CD4-positive, alpha-beta T cell treated with Interleukin-15 for 1 hour (primary cell): ENCODE measurements at regions not wholly inside any gene's neighbourhood (a gene's known extent, or its start where the extent isn't known, plus 50 kb on each side); places are given as distances from the start of the nearest gene placed in this dataset.
A peak's percentile ranks its signal among the peaks of the same experiment; 100 is the strongest.

Experiments
- DNase-seq: peaks from one replicate; pipeline ENCODE4 v3.0.0-alpha.2; 2020

DNA sequence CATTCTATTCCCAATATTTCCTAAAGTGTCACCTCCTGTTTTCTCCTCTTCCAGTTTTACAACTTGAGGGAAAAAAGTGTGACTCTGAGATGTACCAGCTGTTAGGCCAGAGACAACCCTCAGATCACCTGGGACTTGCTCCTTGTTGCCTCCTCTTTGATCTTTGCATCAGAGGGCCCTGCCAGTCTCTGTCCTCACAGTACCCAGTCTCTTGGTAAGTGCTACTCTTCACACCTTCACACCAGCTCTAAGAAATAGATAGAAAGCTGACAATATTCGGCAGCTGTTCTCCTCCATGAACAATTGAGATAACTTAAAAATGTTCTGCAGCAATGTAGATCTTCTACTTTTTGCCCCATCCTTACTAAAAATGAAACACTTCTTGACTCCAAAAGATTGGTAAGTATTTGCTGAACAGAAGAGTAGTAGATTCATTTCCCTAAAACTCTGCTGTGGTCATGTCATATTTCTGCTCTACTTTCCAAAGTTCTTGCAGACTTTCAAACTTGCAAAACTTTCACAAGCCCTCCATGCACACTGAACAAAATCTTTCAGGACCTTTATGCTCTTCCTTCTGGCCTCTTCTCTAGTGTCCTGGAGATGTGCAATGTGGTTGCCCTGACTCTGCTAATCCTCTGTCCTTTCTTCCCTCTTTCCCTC lies 188.6 kb downstream of the SNX18 start:
- DNase-seq = no peak

- no peak for DNase-seq
Observed at GRCh38 chr5:54704825-54705224, 187.3 kb downstream of the SNX18 start.

DNA sequence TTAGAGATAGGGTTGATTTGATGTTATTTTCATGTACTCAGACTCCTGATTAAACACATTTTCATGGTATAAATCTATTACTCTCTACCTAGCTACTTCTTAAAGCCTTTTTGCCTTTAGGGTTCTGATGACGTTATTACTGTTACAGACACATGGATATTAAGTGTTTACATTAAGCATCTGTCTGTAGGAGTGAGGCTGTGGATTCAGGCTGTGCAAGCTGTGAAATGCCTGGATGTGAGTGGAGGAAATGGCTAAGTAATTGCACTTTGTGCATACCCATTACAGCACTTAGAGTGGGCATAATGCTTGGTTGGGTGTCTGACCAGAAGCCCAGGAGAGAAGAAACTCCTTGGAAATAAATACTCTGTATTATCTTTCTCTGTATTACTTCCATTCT lies 186.8 kb downstream of the SNX18 start:
- DNase-seq = no peak

GRCh38 chr5:54703565-54704255 lies 186.2 kb downstream of the SNX18 start:
- no peak for DNase-seq

- DNase-seq = no peak
Observed at GRCh38 chr5:54703133-54703532, 185.6 kb downstream of the SNX18 start.

- DNase-seq = no peak
Observed at GRCh38 chr5:54702470-54702869, 184.9 kb downstream of the SNX18 start.

DNA sequence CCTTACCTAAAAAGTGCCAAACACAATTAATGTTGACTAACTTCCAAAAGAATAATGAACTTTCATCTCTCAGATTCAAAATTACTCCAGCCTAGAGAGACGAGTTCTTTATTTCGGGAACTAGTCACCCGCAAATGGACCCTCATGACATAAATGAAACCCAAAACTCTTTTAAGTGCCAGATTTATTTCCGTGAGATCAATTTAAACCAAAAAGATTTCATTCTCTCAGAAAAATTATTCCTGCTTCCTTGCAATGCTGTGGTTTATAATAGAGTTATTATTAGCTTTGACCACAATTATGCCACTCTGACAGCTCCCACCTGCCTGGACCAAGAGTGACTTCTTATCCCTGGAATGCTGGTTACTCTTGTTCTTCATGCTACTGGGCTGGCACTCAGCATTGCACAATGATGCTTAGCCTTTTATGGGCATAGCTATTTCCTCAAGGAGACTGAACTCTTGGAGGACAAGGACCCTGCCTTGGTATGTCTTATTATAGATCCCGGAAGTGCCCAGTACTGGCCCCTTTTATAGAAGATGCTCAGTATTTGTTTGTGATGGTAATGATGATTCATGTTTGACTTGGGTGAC lies 183.5 kb downstream of the SNX18 start:
- no peak for DNase-seq

GRCh38 chr5:54696931-54697330 lies 179.4 kb downstream of the SNX18 start:
- DNase-seq = no peak

DNA sequence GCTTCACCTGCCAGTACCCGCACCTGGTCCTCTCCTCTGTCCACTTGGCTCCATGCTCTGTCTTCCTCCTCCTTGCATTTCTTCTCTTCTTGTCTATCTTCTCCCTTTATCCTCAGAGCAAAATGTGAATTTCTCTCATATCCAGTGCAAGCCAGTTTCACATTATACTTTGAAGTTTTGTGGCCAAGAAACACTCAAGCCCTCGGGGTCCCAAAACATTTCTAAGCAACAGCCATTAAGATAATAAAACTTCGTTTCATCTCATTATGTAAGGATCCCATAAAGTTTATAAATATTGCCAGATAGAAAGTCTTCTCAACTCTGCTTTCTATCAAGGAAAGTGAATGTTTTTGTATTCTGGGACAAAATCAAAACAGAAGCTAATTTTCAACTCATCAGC lies 178.8 kb downstream of the SNX18 start:
- DNase-seq = no peak

- DNase-seq = no peak
Observed at GRCh38 chr5:54695198-54695966, 177.8 kb downstream of the SNX18 start.

- no peak for DNase-seq
Observed at GRCh38 chr5:54693936-54694657, 176.5 kb downstream of the SNX18 start.

GRCh38 chr5:54692631-54693030 lies 175.1 kb downstream of the SNX18 start:
- no peak for DNase-seq

DNA sequence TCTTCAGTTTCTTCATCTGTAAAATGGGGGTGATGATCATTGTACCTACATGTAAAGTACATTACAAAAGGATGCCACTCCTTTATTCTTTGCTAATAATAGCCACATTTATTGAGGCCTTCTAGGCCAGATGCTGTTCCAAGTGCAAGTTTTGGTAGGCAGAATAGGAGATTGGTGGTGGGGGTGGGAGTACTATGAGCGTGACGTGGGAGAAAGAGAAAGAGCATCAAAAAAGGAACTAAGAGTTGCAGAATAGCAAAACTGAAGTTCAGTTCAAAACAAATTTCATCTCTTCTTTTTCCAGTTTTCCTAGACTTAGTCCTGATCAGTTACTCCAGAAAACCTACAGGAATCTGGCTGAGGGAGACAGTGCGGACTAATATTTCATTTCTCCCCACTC lies 174.1 kb downstream of the SNX18 start:
- no peak for DNase-seq

- DNase-seq = no peak
Observed at GRCh38 chr5:54689411-54690251, 172.1 kb downstream of the SNX18 start.

GRCh38 chr5:54680998-54681397 lies 163.4 kb downstream of the SNX18 start:
- DNase-seq = no peak

GRCh38 chr5:54679686-54680085 lies 162.1 kb downstream of the SNX18 start:
- DNase-seq = no peak

GRCh38 chr5:54678737-54679136 lies 161.2 kb downstream of the SNX18 start:
- DNase-seq = no peak

DNA sequence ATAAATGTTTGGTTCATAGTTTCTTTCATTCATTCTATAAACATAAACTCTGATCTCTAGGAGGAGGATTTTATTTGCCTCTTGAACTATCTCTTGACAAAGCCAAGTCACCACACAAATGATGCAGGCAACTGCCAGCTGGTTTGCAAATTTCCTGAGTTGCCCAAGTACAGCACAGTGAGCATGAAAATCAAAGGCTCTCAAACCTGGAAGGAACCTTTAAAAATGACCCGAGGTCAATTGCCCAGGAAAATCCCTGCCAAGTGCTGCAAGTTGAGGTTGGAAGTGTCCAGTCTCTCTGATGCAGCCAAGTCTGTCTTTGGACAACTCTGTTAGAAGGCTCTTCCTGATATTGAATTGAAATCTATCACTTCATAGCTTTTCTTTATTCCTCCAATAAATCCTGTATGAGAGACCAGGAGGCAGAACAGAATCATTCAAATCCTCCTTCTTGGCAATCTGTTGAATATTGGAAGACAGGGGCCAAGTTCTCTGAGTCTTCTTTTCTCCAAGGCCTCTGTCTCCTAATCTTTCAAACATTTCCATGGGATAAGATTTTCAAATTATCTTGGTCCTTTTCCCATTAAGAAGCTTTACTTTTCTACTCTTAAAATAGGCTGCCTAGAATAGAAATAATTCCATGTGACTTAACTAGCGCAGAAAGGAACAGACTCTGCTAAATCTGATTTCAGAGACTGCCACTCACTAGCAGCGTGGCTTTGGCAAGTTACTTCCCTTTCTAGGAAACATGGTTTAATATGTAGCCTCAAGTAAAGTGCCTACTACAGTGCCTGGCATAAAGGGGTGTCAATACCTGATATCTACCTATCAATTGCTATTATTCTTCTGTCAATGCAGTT lies 159.2 kb downstream of the SNX18 start:
- DNase-seq = peak; percentile 37

DNA sequence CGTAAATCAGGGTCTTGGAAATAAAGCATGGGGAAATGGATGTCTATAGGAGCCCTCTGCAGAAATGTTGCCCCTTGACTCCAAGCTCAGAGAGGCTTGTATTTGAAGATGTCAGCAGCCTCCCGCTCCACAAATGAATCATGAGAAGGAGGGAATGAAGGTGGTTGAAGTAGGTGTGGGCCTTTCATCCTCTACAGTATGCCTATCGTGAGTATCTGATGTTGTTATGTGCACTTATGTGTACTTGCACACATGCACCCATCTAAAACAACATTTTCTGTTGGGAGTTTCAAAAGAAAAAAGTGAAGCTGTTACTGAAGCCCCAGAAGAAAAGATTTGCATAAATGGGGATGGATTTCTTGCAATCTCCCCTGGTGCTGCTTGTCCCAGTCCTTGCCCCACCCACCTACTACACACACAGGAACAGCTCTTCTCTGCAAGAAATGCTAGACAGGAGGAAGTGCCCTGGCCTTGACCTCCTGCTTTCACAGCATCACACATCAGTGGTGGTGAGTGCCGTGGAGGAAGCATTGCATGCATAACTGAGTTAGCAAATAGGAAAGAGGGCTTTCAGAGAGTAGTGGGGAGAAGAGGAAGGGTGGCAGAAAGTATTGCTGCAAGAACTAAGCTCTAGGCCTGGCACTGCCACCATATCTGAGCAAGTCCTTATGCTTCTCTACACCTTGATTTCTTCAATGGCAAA lies 156.1 kb downstream of the SNX18 start:
- peak; percentile 84 for DNase-seq

GRCh38 chr5:54672871-54673270 lies 155.3 kb downstream of the SNX18 start:
- no peak for DNase-seq
